ENCODE measurements at regions not wholly inside any gene's neighbourhood (a gene's known extent, or its start where the extent isn't known, plus 50 kb on each side); places are given as distances from the start of the nearest gene placed in this dataset.
A peak's percentile ranks its signal among the peaks of the same experiment; 100 is the strongest.
"Not testable (repeated sequence)": the region's sequence is repeated elsewhere in the genome, so short reads cannot be mapped to it uniquely, and the experiment has no call there.

DNA sequence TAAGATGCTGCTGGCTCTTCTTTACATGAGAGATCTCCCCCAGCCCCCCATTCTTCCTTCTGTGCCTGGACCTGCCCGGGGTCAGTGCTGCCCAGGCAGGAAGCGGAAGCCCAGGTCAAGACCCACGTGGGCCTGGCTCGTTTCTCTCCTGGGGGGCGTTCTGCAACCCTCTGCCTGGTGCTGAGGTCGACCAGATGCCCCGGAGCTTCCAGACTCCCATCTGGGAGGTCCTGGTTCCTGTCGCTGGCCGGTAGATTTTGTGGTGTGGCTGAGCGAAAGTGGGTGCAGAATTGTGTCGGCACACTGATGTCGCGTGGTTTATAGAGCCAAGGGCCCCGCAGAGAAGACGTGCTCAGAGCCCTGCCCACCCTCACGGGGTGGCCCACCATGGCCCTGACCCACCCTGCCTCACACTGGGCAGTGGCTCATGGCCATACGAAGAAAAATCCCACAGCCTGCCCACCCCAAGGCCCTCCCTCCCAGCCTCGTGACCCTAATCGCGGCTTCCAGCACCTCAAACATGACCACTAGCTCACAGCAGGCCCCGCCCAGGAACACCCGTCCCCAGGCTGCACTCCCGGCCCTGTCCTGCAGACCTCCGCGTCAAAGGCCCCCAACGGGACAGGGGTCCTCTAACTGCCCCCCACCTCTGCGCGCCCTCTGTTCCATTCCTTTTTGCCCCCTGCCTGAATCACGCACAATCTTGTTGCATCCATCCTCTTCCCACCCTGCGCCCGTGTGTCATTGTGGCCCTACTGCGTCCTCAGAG lies 443.2 kb upstream of the ZNF722 start:
- not testable (repeated sequence) for DNase-seq

DNA sequence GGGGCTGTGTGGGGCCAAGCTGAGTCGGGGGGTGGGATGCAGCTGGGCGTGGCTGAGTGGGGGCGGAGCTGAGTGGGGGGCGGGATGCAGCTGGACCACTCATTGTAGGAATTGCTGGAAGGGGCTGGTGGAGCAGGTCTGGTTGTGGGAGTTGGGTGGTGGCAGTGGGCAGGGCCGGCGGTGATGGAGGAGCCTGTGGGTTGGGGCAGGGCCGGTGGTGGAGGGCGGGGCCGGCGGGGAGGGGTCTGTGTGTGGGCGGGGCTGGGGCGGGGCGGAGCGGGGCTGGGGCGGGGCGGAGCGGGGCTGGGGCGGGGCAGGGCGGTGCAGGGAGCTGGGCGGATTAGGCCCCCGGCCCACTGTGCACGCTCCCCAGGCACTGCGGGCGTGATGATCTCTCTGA lies 442.4 kb upstream of the ZNF722 start:
- not testable (repeated sequence) for DNase-seq

DNA sequence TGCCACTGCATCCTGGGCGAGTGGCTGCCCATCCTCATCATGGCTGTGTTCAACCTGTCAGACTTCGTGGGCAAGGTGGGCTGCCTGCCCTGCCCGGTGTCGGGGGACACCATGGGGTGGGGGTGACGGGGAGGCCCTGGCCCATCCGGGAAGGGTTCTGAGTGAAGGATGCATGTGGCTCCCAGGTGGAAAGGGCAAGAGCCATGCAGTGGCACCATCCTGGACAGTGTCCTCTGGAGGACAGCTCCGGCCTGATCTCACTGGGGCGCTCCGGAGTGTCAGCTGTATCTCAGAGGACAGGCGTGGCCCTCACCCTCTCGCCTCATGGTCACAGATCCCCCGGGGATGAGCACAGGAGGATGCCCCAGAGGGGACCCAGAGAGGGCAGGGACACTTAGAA lies 439.6 kb upstream of the ZNF722 start:
- not testable (repeated sequence) for DNase-seq

DNA sequence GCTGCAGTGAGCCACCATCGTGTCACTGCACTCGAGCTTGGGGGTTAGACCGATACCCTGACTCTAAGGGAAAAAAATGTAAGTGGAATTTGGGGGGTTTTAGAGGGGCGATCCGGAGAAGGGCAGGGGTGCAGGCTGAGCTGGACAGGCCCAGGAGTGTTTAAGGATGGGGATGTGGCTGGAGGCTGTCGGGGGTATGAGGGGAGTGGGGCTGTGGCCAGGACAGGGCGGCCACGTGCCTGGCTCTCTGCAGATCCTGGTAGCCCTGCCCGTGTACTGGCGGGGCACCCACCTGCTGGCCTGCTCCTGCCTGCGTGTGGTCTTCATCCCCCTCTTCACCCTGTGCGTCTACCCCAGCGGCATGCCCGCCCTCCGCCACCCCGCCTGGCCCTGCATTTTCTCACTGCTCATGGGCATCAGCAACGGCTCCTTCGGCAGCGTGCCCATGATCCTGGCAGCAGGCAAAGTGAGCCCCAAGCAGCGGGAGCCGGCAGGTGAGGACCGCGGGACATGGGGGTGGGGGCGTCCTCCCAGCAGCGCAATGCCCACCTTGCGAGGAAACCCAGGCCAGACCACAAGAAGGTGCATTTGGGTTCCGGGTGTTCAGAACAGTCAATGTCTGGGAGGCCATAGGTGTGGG lies 438.7 kb upstream of the ZNF722 start:
- DNase-seq, result not testable (repeated sequence)

DNA sequence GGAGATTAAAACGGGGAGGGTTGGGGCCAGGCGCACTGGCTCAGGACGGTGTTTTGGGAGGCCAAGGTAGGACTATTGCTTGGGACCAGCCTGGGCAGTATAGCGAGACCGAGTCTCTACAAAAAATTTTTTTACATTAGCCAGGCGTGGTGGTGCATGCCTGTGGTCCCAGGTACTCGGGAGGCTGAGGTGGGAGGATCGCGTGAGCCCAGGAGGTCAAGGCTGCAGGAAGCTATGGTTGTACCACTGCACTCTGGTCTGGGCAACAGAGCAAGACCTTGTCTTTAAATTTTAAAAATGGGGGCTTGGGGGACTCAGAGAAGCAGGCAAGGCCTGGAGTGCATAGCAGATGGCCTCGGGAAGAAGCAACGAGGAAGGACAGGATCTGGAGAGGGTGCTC lies 436.7 kb upstream of the ZNF722 start:
- not testable (repeated sequence) for DNase-seq

DNA sequence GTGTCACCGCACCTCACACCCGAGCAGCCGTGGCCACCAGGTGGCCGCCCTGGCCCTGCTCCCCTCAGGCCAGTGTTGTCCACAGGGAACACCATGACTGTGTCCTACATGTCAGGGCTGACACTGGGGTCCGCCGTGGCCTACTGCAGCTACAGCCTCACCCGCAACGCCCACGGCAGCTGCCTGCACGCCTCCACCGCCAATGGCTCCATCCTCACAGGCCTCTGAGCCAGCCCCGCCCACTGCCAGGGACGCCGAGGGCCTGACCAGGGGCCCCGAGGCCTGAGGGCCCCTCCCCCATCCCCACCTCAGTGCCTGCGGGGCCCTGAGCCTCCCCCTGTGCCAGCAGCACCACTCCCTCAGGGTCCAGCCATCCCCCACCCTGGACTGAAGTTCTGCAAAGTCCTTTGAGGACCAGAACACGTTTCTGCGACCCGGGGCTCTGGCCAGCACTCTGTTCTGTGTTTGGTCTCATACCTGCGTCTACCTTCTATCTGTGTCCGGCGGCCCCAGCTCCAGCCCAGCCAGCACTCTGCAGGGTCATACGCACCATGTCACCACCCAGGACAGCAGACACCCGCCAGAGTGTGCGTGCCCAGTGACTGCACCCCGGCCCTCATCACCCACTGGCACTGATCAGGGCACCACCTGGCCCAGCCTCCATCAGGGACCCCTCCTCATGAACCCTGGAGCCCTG lies 436.1 kb upstream of the ZNF722 start:
- DNase-seq, result not testable (repeated sequence)

DNA sequence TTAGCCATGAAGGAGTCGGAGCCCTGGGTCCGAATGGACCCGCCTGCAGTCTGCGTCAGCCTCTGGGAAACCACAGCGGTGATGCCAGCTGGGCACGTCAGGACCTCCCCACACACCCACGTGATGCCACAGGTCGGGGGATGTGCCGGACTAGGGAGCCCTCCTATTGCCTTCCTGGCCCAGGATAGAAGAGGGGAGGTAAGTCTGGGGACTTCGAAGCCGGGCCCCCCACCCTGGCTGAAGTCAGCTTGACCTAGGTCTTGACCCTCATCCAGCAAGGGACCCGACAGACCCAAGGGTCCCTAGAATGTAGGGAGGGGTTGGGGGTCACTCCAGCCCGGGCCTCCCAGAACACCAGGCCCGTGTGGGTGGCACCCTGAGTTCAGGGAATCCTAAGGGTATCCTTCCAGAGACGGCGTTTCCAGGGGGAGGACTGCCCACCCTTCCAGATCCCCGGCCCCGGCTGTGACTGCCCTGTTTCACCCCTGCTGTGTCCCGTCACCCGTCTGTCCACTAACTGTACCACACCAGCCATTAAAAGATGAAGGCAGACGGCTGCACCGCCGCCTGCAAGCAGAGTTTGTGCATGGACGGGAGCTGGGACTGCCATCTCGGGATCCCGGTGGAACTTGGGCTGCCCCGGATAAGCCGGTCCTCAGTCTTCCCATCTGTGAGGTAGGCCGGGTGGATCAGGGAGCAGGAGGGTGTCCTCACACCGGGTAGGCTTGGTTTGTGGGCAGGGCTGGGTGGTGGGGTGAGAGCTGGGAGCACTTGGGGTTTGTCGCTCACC lies 435.3 kb upstream of the ZNF722 start:
- not testable (repeated sequence) for DNase-seq

DNA sequence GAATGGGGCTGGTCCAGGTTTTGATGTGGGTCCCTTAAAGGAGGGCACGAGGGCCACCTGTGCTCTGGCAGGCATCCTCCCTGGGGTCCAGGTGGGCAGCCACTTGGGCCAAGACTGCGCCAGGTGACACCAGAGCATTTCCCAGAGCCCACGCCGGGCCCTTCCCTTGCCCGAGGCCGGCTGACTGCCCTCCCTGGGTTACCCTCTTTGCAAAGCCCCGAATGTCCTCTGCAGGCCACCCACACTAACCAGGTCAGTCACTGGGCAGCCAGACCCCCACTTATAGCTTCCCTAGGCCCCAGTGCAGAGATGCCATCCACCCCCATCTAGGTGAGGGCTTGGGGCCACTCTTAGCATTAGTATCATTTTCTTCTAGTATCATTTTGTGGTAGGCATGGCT lies 433.8 kb upstream of the ZNF722 start:
- not testable (repeated sequence) for DNase-seq

DNA sequence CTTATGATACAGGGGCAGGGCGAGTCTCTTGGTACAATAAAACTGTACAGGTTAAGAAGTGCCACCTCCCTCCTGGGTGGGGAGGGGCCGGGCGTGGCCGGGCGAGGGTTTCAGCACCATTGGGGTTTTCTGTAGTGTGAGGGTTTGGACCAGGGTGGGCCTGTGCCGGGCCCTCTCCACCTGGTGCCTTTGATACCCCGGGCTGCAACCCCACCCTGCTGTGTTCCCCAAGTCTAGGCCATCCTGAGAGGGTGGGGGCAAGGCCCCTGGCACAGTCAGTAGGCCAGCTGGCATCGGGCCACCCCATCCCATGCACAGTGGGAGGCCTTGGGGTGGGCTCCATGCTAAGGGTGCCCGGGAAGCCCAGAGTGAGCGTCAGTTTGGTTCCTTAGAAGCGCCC lies 431.8 kb upstream of the ZNF722 start:
- DNase-seq, result peak; percentile 33

DNA sequence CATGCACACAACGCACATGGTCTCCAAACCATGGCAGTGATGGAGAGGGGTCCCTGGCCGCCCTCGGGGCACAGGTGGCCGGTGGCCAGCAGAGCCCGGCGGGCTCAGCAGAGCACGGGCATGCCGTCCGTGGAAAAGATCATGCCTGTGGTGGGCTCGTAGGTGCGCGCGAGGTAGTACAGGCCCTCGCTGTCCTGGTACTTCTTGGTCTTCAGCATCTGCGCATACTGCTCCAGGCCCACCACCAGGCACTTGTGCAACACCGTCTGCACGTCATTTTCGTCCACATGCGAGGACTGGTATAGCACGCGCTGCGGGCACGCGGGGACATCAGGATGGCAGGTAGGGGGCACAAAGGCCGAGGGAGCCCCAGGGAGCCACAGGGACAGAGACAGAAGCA lies 431.0 kb upstream of the ZNF722 start:
- DNase-seq, result peak; percentile 41

DNA sequence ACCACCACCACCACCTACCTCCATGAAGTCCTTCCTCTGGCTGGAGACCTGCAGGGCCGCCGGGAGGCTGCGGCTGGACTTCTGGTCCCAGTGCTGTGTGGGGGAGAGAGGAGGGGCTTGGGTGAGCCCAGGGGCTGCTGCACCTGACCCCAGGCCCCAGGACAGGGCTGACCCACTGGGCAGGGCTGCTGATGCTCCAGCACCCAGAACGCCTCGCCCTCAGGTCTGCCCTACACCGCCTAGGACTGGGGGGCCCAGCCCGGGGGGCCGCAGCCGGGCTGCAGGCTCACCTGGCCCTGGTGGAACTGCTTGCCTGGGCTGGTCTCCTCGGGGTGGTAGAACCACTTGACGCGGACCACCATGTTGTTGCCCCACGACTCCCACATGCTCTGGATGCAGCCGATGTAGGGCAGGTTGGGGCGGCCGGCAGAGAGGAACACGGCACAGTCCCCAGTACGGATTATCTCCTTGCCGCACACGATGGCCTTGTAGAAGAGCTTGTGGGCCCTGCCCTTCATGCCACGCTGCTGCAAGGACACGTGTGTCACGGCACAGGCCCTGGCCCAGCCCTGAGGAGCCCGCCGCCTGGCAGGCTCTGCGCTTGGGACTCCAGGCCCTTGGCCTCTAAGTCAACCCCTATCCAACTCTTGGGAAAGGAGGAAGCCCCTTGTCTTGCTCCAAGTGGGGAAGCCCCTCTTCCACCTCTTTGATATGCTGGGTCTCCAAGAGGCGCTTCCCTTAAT lies 429.9 kb upstream of the ZNF722 start:
- not testable (repeated sequence) for DNase-seq

DNA sequence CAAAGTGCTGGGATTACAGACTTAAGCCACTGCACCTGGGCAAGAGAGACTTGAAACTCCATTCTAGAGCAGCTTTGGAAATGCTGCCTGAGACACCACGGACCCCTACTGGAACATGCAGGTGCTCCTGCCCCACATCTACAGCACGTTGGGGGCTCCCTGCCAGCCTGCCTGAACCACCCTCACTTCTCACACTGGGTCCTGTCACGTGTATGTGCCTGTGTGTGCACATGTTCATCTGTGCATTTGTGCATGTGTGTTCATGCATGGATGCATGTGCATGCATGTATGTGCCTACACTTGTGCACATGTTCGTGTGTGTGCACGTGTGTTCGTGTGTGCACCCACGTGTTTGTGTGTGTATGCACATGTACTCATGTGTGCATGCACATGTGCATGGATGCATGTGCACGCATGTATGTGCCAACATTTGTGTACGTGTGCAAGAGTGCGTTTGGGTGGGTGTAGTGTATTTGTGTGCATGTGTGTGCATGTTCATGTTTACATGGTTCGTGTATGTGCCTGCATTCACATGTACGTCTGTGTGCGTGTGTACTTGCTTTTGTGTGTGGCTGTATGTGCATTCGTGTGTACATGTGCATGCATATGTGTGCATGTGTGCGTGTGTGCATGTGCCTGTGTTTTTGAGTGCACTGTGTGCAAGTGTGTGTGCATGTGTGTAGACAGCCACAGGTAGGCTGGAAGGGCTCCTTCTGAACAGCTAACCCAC lies 428.1 kb upstream of the ZNF722 start:
- not testable (repeated sequence) for DNase-seq

DNA sequence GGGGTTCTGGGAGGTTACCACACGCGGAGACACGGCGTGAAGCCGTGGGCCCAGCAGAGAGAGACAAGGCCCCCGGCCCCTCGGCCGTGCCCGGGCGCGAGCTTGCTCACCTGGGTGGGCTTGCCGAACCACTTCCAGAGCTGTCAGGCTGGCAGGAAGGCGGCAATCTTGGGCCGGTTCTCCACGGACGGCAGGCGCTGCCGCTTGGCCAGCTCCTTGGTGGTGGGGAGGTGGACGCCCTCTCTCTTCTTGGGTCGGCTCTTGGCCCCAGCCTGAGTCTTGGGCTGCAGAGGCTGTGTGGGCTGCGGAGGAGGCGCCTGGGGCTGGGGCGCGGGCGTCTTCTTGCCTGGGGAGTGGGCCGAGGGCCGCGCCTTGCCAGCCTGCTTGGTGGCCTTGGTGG lies 426.5 kb upstream of the ZNF722 start:
- not testable (repeated sequence) for DNase-seq

DNA sequence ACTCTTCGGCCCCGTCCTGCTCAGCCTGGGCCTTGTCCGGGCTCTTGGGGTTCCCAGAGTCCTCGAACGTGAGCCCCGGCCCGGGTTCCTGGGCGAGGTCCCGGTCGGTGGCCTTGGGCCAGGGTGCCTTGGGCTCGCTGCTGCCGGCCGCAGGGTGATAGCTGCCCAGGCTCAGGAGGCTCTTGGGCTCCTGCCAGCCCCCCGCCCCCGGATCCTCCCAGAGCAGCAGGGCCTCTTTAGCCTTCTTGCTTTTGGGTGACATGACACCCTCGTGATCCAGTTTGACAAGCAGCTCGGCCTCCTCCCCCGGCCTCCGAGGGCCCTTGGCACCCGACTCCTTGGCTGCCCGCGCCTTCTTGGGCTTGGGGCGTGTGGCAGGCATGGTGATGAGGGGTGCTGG lies 425.7 kb upstream of the ZNF722 start:
- not testable (repeated sequence) for DNase-seq

DNA sequence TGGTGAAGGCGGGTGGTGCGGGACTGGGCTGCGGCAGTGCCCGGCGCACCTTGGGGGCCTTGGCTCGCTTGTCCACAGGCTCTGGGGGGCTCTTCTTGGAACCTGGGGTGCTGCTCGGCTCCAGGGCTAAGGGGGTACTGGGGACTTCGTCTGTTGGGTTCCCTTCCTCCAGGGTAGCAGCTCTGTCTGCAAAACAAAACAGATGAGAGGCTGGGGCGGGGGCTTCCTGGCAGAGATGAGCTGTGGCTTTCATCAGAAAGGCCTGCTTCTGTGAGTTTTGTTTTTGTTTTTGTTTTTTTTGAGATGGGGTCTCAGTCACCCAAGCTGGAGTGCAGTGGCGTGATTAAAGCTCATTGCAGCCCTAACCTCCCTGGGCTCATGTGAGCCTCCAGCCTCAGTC lies 425.2 kb upstream of the ZNF722 start:
- not testable (repeated sequence) for DNase-seq

DNA sequence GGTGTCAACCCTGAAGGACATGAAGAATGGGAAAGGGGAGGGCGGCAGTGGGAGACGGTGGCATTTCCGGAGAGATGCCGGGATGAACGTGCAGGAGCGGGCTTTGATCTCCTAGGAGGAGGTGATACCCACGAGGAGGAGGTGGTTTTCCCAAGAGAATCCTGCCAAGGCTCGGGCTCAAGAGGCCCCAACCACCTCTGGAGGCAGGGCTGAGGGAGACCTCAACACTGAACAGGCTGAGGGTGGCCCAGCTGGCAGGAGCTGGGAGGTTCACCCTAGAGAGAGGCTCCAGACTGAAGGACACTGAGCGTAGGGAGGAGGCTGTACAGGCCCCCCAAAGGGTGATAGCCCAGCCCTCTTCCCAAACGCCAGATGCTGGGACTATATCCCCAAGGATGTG lies 422.2 kb upstream of the ZNF722 start:
- not testable (repeated sequence) for DNase-seq

DNA sequence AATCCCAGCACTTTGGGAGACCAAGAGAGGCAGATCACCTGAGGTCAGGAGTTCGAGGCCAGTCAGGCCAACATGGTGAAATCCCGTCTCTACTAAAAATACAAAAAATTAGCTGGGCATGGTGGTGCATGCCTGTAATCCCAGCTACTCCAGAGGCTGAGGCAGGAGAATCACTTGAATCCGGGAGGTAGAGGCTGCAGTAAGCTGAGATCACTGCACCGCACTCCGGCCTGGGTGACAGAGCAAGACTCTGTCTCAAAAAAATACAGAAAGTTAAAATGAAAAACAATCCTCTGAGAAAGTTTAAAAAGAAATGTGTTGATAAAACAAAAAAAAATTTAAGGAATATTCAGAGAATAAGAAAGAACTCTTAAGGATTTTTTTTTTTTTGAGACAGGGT lies 421.6 kb upstream of the ZNF722 start:
- DNase-seq, result not testable (repeated sequence)

DNA sequence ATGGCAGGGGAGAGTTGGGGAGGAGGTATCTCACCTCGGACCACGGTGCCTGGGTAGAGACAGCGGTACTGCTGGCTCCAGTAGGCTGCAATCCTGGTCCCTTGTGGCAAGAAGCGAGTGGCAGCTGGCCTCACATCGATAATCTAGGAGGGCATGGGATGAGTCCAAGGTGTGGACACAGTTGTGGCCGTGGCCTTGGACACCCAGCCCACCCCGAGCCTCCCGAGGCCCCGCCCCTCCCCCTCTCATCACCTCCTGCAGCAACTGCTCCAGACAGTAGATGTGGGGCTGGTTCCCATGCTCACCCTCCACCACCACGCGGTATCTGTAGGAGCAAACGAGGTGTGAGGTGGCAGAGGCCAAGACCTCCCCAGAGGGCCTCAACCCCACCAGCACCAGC lies 418.6 kb upstream of the ZNF722 start:
- peak; percentile 38 for DNase-seq

DNA sequence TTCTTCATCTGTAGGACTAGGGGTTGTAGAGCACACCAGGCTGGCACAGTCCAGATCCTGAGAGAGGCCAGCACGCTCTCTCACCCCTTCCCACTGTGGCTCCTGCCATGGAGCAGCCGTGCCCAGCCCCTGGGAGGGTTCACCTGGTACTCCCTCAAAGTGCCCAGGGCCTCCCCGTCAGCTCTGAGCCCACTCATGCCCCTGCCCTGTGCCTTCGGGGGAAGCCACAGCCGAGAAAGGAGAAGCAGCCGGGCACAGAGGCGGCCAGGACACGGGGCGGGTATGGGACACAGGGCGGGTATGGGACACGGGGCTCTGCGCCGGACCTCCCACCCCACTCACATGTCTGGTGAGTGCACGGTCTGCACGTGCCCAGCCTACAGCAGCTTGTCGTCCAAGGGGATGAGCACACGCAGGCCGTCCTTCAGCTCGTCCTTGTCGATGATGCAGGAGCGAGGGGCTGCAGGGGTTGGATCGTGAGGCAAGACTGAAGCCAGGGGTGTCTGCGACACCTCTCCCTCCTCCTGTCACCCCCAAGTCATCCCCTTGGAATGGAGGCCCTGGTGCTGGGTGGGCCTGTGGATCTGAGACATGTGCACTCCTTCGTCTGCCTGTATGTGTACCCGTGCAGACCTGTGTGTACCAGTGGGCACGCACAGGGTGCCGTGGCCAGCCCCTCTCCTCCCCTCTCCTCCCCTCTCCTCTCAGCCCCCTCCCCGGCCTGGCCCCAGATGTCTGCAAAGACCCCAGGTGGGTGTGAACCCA lies 417.9 kb upstream of the ZNF722 start:
- DNase-seq, result peak; percentile 40

DNA sequence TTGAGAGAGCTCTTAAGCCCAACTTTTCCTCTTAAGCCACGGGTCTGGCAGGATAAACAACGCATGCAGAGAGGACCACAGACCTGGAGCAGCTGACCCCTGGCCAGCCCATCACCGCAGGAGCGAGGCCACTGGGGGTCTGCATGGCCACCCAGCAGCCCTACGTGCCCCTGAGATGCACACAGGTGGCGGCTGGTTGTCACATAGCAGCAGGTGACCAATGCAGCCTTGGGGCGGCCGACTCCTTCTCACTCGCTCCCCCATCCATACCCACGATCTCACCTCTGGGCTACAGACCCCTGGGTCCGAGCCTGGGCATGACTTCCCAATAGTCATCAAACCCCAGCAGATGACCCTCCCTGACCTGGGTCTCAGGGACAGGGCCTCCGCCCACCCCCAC lies 415.9 kb upstream of the ZNF722 start:
- DNase-seq, result not testable (repeated sequence)

Measured in activated CD8-positive, alpha-beta memory T cell treated with anti-CD3 and anti-CD28 coated beads for 24 hours (primary cell).